IMR-90 (cell line): ENCODE measurements at regions not wholly inside any gene's neighbourhood (a gene's known extent, or its start where the extent isn't known, plus 50 kb on each side); places are given as distances from the start of the nearest gene placed in this dataset.

Experiments
- ATAC-seq: fragments of 200-7000 bp; cut with Tn5 transposase; 2 replicates; pipeline ENCODE4 v1.9.1; 2020; ENCODE audit warnings: low read depth, mild to moderate bottlenecking, moderate library complexity
- BruUV-seq: library from RNA; stranded (reverse); fragments of 400-500 nt; replicated peaks from 2 replicates; lab custom pipeline; 2021; lab: Mats Ljungman, UMichigan
- CTCF ChIA-PET: fragments of 300-600 bp; formaldehyde crosslinking; extraction: SDS; loops from one replicate; lab custom pipeline; 2021; ENCODE audit warnings: antibody characterized with exemption; lab: Yijun Ruan, JAX
- POLR2A ChIA-PET: fragments of 300-600 bp; sonication (Branson Sonifier 250); formaldehyde crosslinking; loops from one replicate; lab custom pipeline; 2022; ENCODE audit warnings: antibody characterized with exemption; ENCODE audit not compliant: unreplicated experiment; lab: Charles Lee
- DNase-seq: peaks from one replicate; pipeline ENCODE4 v3.0.0; 2013
- H2AFZ ChIP-seq: replicated peaks from 2 replicates; pipeline ENCODE3; 2013; ENCODE audit warnings: low read length, mild to moderate bottlenecking; ENCODE audit not compliant: poor library complexity
- H2AK5ac ChIP-seq: 2 replicates; pipeline ENCODE4 v1.6.1; 2013; ENCODE audit warnings: low read depth, low read length, inconsistent platforms
- H2AK9ac ChIP-seq: replicated peaks from 2 replicates; pipeline ENCODE3; 2013; ENCODE audit warnings: mild to moderate bottlenecking, low read depth, low read length, moderate library complexity; ENCODE audit not compliant: poor library complexity
- H2BK120ac ChIP-seq: 2 replicates; pipeline ENCODE4 v1.6.1; 2013; ENCODE audit warnings: low read depth, low read length, inconsistent platforms
- H2BK15ac ChIP-seq: 3 replicates; pipeline ENCODE4 v1.6.1; 2013; ENCODE audit warnings: low read depth, low read length, inconsistent platforms
- H2BK20ac ChIP-seq: 2 replicates; pipeline ENCODE4 v1.6.1; 2013; ENCODE audit warnings: low read depth, mild to moderate bottlenecking, inconsistent platforms, low read length, moderate library complexity
- H2BK5ac ChIP-seq: 2 replicates; pipeline ENCODE4 v1.6.1; 2013; ENCODE audit warnings: mild to moderate bottlenecking, low read depth, low read length, inconsistent platforms; ENCODE audit not compliant: poor library complexity, severe bottlenecking
- H3K14ac ChIP-seq: replicated peaks from 2 replicates; pipeline ENCODE4 v1.6.1; 2013; ENCODE audit warnings: low read depth, low read length, inconsistent platforms
- H3K18ac ChIP-seq: 2 replicates; pipeline ENCODE4 v1.6.1; 2013; ENCODE audit warnings: low read depth, low read length, control low read depth
- H3K23ac ChIP-seq: 2 replicates; pipeline ENCODE4 v1.6.1; 2013; ENCODE audit warnings: low read depth, low read length, inconsistent platforms
- H3K27ac ChIP-seq: 2 replicates; pipeline ENCODE4 v1.5.1; 2013; ENCODE audit warnings: mild to moderate bottlenecking, control low read depth, low read length; ENCODE audit not compliant: insufficient read depth
- H3K27me3 ChIP-seq: 2 replicates; pipeline ENCODE4 v1.6.1; 2013; ENCODE audit warnings: low read length; ENCODE audit not compliant: control insufficient read depth, insufficient read depth
- H3K36me3 ChIP-seq: 2 replicates; pipeline ENCODE4 v1.6.1; 2013; ENCODE audit warnings: low read length, mixed read lengths; ENCODE audit not compliant: control insufficient read depth, insufficient read depth
- H3K4ac ChIP-seq: 2 replicates; pipeline ENCODE4 v1.6.1; 2013; ENCODE audit warnings: low read depth, low read length, inconsistent platforms
- H3K4me1 ChIP-seq: 2 replicates; pipeline ENCODE4 v1.6.1; 2013; ENCODE audit warnings: low read length, mixed read lengths; ENCODE audit not compliant: control insufficient read depth, insufficient read depth
- H3K4me2 ChIP-seq: 2 replicates; pipeline ENCODE4 v1.6.1; 2013; ENCODE audit warnings: low read depth, mild to moderate bottlenecking, control low read depth, low read length, moderate library complexity
- H3K4me3 ChIP-seq: 2 replicates; pipeline ENCODE4 v1.5.1; 2013; ENCODE audit warnings: low read depth, mild to moderate bottlenecking, control low read depth, low read length, moderate library complexity; ENCODE audit not compliant: insufficient read depth
- H3K56ac ChIP-seq: 2 replicates; pipeline ENCODE4 v1.6.1; 2013; ENCODE audit warnings: low read length, inconsistent platforms; ENCODE audit not compliant: insufficient read depth; ENCODE audit errors: extremely low read depth
- H3K79me1 ChIP-seq, 2 experiments: 2 replicates each; pipeline ENCODE4 v1.6.1; 2013; ENCODE audit warnings: low read length in 2 of 2, inconsistent platforms in 1 of 2, low read depth in 1 of 2
- H3K9ac ChIP-seq: 2 replicates; pipeline ENCODE4 v1.6.1; 2013; ENCODE audit warnings: low read depth, low read length, control low read depth
- H3K9me1 ChIP-seq: 2 replicates; pipeline ENCODE4 v1.6.1; 2013; ENCODE audit warnings: low read length, inconsistent platforms; ENCODE audit not compliant: insufficient read depth
- H3K9me3 ChIP-seq: 2 replicates; pipeline ENCODE4 v1.6.1; 2013; ENCODE audit warnings: low read length; ENCODE audit not compliant: control insufficient read depth, insufficient read depth
- H4K20me1 ChIP-seq: 2 replicates; pipeline ENCODE4 v1.6.1; 2013; ENCODE audit warnings: low read length, inconsistent platforms; ENCODE audit not compliant: insufficient read depth
- H4K5ac ChIP-seq: 2 replicates; pipeline ENCODE4 v1.6.1; 2013; ENCODE audit warnings: mild to moderate bottlenecking, low read depth, low read length, control low read depth
- H4K8ac ChIP-seq, 2 experiments: 2 replicates each; pipeline ENCODE4 v1.6.1; 2013; ENCODE audit warnings: low read depth in 2 of 2, low read length in 2 of 2, control low read depth in 1 of 2, inconsistent platforms in 1 of 2
- H4K91ac ChIP-seq: 2 replicates; pipeline ENCODE4 v1.6.1; 2013; ENCODE audit warnings: low read depth, low read length, inconsistent platforms; ENCODE audit not compliant: insufficient read depth
- CEBPB ChIP-seq: IDR thresholded peaks from 2 replicates; pipeline ENCODE4 v1.6.1; 2012; ENCODE audit warnings: low read depth, low read length, improper control_type of control experiment
- CTCF ChIP-seq: conservative IDR thresholded peaks from 2 replicates; pipeline ENCODE4 v1.5.1; 2012; ENCODE audit warnings: mild to moderate bottlenecking, low read depth, low read length, improper control_type of control experiment
- MAFK ChIP-seq: IDR thresholded peaks from 2 replicates; pipeline ENCODE4 v1.6.1; 2012; ENCODE audit warnings: low read depth, low read length, improper control_type of control experiment
- MXI1 ChIP-seq: IDR thresholded peaks from 2 replicates; pipeline ENCODE4 v1.6.1; 2012; ENCODE audit warnings: low read depth, mild to moderate bottlenecking, low read length, moderate library complexity, borderline replicate concordance
- NFE2L2 ChIP-seq: fragments of 150-350 bp; IDR thresholded peaks from 2 replicates; pipeline ENCODE4 v1.6.1; 2016; ENCODE audit warnings: low read depth, mild to moderate bottlenecking, low read length
- POLR2A ChIP-seq: IDR thresholded peaks from 2 replicates; pipeline ENCODE4 v1.6.1; 2012; ENCODE audit warnings: mild to moderate bottlenecking, low read depth, low read length
- RAD21 ChIP-seq: IDR thresholded peaks from 2 replicates; pipeline ENCODE4 v1.6.1; 2012; ENCODE audit warnings: low read length, improper control_type of control experiment
- RCOR1 ChIP-seq: IDR thresholded peaks from 2 replicates; pipeline ENCODE4 v1.6.1; 2012; ENCODE audit warnings: mild to moderate bottlenecking, low read length, improper control_type of control experiment; ENCODE audit not compliant: insufficient replicate concordance
- USF2 ChIP-seq: fragments of 150-350 bp; IDR thresholded peaks from 2 replicates; pipeline ENCODE4 v1.6.1; 2017; ENCODE audit warnings: mild to moderate bottlenecking, antibody characterized with exemption, low read length, low read depth
- WGBS, 2 experiments: methylation state at CpG; one replicate each; pipeline versions ENCODE4 v1.1.5 to v1.1.7; 2013; ENCODE audit warnings: missing lambda C conversion rate in 2 of 2; ENCODE audit not compliant: insufficient read length in 1 of 2; ENCODE audit errors: extremely low coverage in 2 of 2; 5-methylcytosine and 5-hydroxymethylcytosine counted together
- dilution Hi-C: fragments of 300-500 bp; cut with HindIII; formaldehyde crosslinking; loops from one replicate; pipeline ENCODE4 v1.14.3; 2018; ENCODE audit warnings: low sequenced_read_pairs; ENCODE audit not compliant: unreplicated experiment
- in situ Hi-C: fragments of 300-500 bp; cut with MboI; formaldehyde crosslinking; loops from 3 replicates; pipeline ENCODE4 v1.14.3; 2019; ENCODE audit warnings: low sequenced_read_pairs, inconsistent platforms, mixed read lengths
- intact Hi-C: fragments of 100-400 bp; cut with micrococcal nuclease; formaldehyde crosslinking; loops from 2 replicates; pipeline ENCODE4 v1.10.0; 2022

GRCh38 chr6:121539439-121539838 lies 104.0 kb downstream of the GJA1 start:
- ATAC-seq (no peak), DNase-seq (no peak)
- no peak overlapping the region for H3K18ac ChIP-seq
- H2BK20ac ChIP-seq: no peak overlapping the region
- WGBS, 2 experiments: no CpG with 5 or more reads among the region's 1 CpG
- no peaks in the 10 kb centered on the region for H3K79me1 ChIP-seq
- no peak overlapping the region for H4K91ac ChIP-seq
- H3K23ac ChIP-seq: no peak overlapping the region
- H3K27me3 ChIP-seq: no peaks in the 10 kb centered on the region
- BruUV-seq: no TSS peak
- H3K9me1 ChIP-seq: no peaks in the 10 kb centered on the region
- no peak for TF ChIP-seq RAD21
- no peak for TF ChIP-seq POLR2A
- TF ChIP-seq CTCF: no peak
- no peak for TF ChIP-seq NFE2L2
- TF ChIP-seq RCOR1: no peak
- no peak for TF ChIP-seq USF2
- no peak for TF ChIP-seq MAFK
- TF ChIP-seq MXI1: no peak
- no peak for TF ChIP-seq CEBPB
- no peak overlapping the region for H3K9ac ChIP-seq
- POLR2A ChIA-PET: no interaction called here
- H3K4ac ChIP-seq: no peak overlapping the region
- CTCF ChIA-PET: interaction anchor here (0.6 to 1.0 kb wide), 2 partner anchors 132 to 310 kb away, joined by 3 to 4 read pairs; no protein-coding TSS in a partner anchor
- no peaks in the 10 kb centered on the region for H3K9me3 ChIP-seq
- in situ Hi-C loops (no loop called here), dilution Hi-C loops (no loop called here), intact Hi-C loops (no loop called here)
- no peak overlapping the region for H3K27ac ChIP-seq
- H2AK9ac ChIP-seq: no peak overlapping the region
- no peak overlapping the region for H3K4me2 ChIP-seq
- no peak overlapping the region for H3K14ac ChIP-seq
- H3K56ac ChIP-seq: no peak overlapping the region
- H2BK120ac ChIP-seq: no peak overlapping the region
- H3K4me3 ChIP-seq: no peak overlapping the region
- no peak overlapping the region for H4K5ac ChIP-seq
- H3K4me1 ChIP-seq: no peaks in the 10 kb centered on the region
- H2AFZ ChIP-seq: no peak overlapping the region
- H4K20me1 ChIP-seq: no peaks in the 10 kb centered on the region
- H2AK5ac ChIP-seq: no peak overlapping the region
- no peak overlapping the region for H2BK15ac ChIP-seq
- no peak overlapping the region for H2BK5ac ChIP-seq
- H4K8ac ChIP-seq: no peak overlapping the region
- no peaks in the 10 kb centered on the region for H3K36me3 ChIP-seq
